ENCODE measurements at regions not wholly inside any gene's neighbourhood (a gene's known extent, or its start where the extent isn't known, plus 50 kb on each side); places are given as distances from the start of the nearest gene placed in this dataset.

GRCh38 chr3:107283948-107284347 is 93.3 kb upstream of the CCDC54 start:
- H3K4me3 Mint-ChIP-seq = no peak overlapping the region
- no peaks in the 10 kb centered on the region for H3K9me3 Mint-ChIP-seq
- no peak overlapping the region for H3K27ac Mint-ChIP-seq
- DNase-seq (no peak), ATAC-seq (no peak)
- H3K4me1 Mint-ChIP-seq = no peaks in the 10 kb centered on the region
- H3K27me3 Mint-ChIP-seq = peaks cover 14% of the 10 kb centered on the region

GRCh38 chr3:107284612-107285011 is 92.6 kb upstream of the CCDC54 start:
- Mint-ChIP-seq H3K4me1 (no peaks in the 10 kb centered on the region), H3K27ac (no peak overlapping the region), H3K27me3 (peaks cover 14% of the 10 kb centered on the region), H3K4me3 (no peak overlapping the region), H3K9me3 (no peaks in the 10 kb centered on the region)
- DNase-seq (no peak), ATAC-seq (no peak)

GRCh38 chr3:107285197-107285596 is 92.0 kb upstream of the CCDC54 start:
- H3K4me3 Mint-ChIP-seq = no peak overlapping the region
- peaks cover 14% of the 10 kb centered on the region for H3K27me3 Mint-ChIP-seq
- peaks cover 0 to 2% of the 10 kb centered on the region in 2 donors for H3K9me3 Mint-ChIP-seq
- no peak overlapping the region for H3K27ac Mint-ChIP-seq
- no peaks in the 10 kb centered on the region for H3K4me1 Mint-ChIP-seq
- ATAC-seq (no peak), DNase-seq (no peak)

GRCh38 chr3:107289354-107289753 is 87.9 kb upstream of the CCDC54 start:
- Mint-ChIP-seq H3K27me3 (no peaks in the 10 kb centered on the region), H3K4me3 (no peak overlapping the region), H3K4me1 (no peaks in the 10 kb centered on the region), H3K27ac (no peak overlapping the region), H3K9me3 (peaks cover 0 to 4% of the 10 kb centered on the region in 2 donors)
- ATAC-seq (no peak), DNase-seq (no peak)

- no peak overlapping the region for H3K4me3 Mint-ChIP-seq
- no peak for ATAC-seq
- H3K9me3 Mint-ChIP-seq = peaks cover 4 to 8% of the 10 kb centered on the region in 2 donors
- no peaks in the 10 kb centered on the region for H3K4me1 Mint-ChIP-seq
- no peak for DNase-seq
- no peak overlapping the region for H3K27ac Mint-ChIP-seq
- H3K27me3 Mint-ChIP-seq = no peaks in the 10 kb centered on the region
Observed at GRCh38 chr3:107294117-107294516, 83.1 kb upstream of the CCDC54 start.

- DNase-seq = no peak
- Mint-ChIP-seq H3K4me1 (no peaks in the 10 kb centered on the region), H3K27me3 (no peaks in the 10 kb centered on the region), H3K27ac (no peak overlapping the region), H3K9me3 (peaks cover 0 to 8% of the 10 kb centered on the region in 2 donors), H3K4me3 (no peak overlapping the region)
- no peak for ATAC-seq
Observed at GRCh38 chr3:107297597-107297996, 79.6 kb upstream of the CCDC54 start.

GRCh38 chr3:107307205-107307604 is 70.0 kb upstream of the CCDC54 start:
- Mint-ChIP-seq H3K9me3 (no peaks in the 10 kb centered on the region), H3K4me1 (peaks cover 5% of the 10 kb centered on the region), H3K27me3 (no peaks in the 10 kb centered on the region), H3K27ac (no peak overlapping the region), H3K4me3 (no peak overlapping the region)
- ATAC-seq (no peak), DNase-seq (no peak)

GRCh38 chr3:107308716-107309115 is 68.5 kb upstream of the CCDC54 start:
- ATAC-seq (no peak), DNase-seq (no peak)
- Mint-ChIP-seq H3K9me3 (no peaks in the 10 kb centered on the region), H3K27ac (no peak overlapping the region), H3K4me1 (peaks cover 5% of the 10 kb centered on the region), H3K4me3 (no peak overlapping the region), H3K27me3 (peaks cover 11% of the 10 kb centered on the region)

GRCh38 chr3:107309312-107309711 is 67.9 kb upstream of the CCDC54 start:
- peaks cover 5% of the 10 kb centered on the region for H3K4me1 Mint-ChIP-seq
- H3K27ac Mint-ChIP-seq = no peak overlapping the region
- no peaks in the 10 kb centered on the region for H3K9me3 Mint-ChIP-seq
- H3K4me3 Mint-ChIP-seq = no peak overlapping the region
- H3K27me3 Mint-ChIP-seq = peaks cover 17% of the 10 kb centered on the region
- DNase-seq (no peak), ATAC-seq (no peak)

- no peaks in the 10 kb centered on the region for H3K4me1 Mint-ChIP-seq
- H3K27ac Mint-ChIP-seq = no peak overlapping the region
- ATAC-seq = no peak
- peaks cover 45% of the 10 kb centered on the region for H3K27me3 Mint-ChIP-seq
- no peak for DNase-seq
- H3K9me3 Mint-ChIP-seq = no peaks in the 10 kb centered on the region
- no peak overlapping the region for H3K4me3 Mint-ChIP-seq
Observed at GRCh38 chr3:107313711-107314110, 63.5 kb upstream of the CCDC54 start.

GRCh38 chr3:107315141-107315540 is 62.1 kb upstream of the CCDC54 start:
- H3K4me1 Mint-ChIP-seq = no peaks in the 10 kb centered on the region
- ATAC-seq (no peak), DNase-seq (no peak)
- no peak overlapping the region for H3K27ac Mint-ChIP-seq
- H3K4me3 Mint-ChIP-seq = no peak overlapping the region
- peaks cover 45% of the 10 kb centered on the region for H3K27me3 Mint-ChIP-seq
- H3K9me3 Mint-ChIP-seq = no peaks in the 10 kb centered on the region

GRCh38 chr3:107323723-107324122 is 53.5 kb upstream of the CCDC54 start:
- Mint-ChIP-seq H3K27ac (no peak overlapping the region), H3K9me3 (no peaks in the 10 kb centered on the region), H3K4me3 (no peak overlapping the region), H3K27me3 (no peaks in the 10 kb centered on the region), H3K4me1 (no peaks in the 10 kb centered on the region)
- ATAC-seq = no peak
- no peak for DNase-seq

GRCh38 chr3:107325446-107325845 is 51.8 kb upstream of the CCDC54 start:
- ATAC-seq = no peak
- Mint-ChIP-seq H3K27me3 (peaks cover 7% of the 10 kb centered on the region), H3K27ac (no peak overlapping the region), H3K4me1 (no peaks in the 10 kb centered on the region), H3K9me3 (no peaks in the 10 kb centered on the region), H3K4me3 (no peak overlapping the region)
- no peak for DNase-seq
